H9 (cell line): ENCODE measurements at regions not wholly inside any gene's neighbourhood (a gene's known extent, or its start where the extent isn't known, plus 50 kb on each side); places are given as distances from the start of the nearest gene placed in this dataset.

Source experiments
- DNase-seq: peaks from one replicate; pipeline ENCODE4 v3.0.0-alpha.2; 2017
- H2AFZ ChIP-seq: one replicate; pipeline ENCODE4 v1.6.1; 2013; ENCODE audit warnings: mild to moderate bottlenecking, low read length, control low read depth, moderate library complexity
- H2AK5ac ChIP-seq: 2 replicates; pipeline ENCODE4 v1.6.1; 2013; ENCODE audit warnings: low read length, control low read depth, mixed read lengths; ENCODE audit not compliant: insufficient read length
- H2BK120ac ChIP-seq: one replicate; pipeline ENCODE4 v1.6.1; 2013; ENCODE audit warnings: low read depth, mild to moderate bottlenecking, low read length, control low read depth, inconsistent platforms; ENCODE audit not compliant: poor library complexity, severe bottlenecking
- H2BK12ac ChIP-seq: 2 replicates; pipeline ENCODE4 v1.6.1; 2013; ENCODE audit warnings: low read length, control low read depth, mixed read lengths, low read depth; ENCODE audit not compliant: insufficient read length
- H2BK15ac ChIP-seq: 2 replicates; pipeline ENCODE4 v1.6.1; 2013; ENCODE audit warnings: low read depth, low read length, control low read depth
- H2BK20ac ChIP-seq: one replicate; pipeline ENCODE4 v1.6.1; 2013; ENCODE audit warnings: low read depth, mild to moderate bottlenecking, low read length, control low read depth, inconsistent platforms; ENCODE audit not compliant: poor library complexity, severe bottlenecking
- H2BK5ac ChIP-seq: 2 replicates; pipeline ENCODE4 v1.6.1; 2013; ENCODE audit warnings: low read length, control low read depth, mixed read lengths; ENCODE audit not compliant: insufficient read length
- H3K14ac ChIP-seq: 2 replicates; pipeline ENCODE4 v1.6.1; 2013; ENCODE audit warnings: low read length, control low read depth; ENCODE audit not compliant: insufficient read depth
- H3K18ac ChIP-seq: 2 replicates; pipeline ENCODE4 v1.6.1; 2013; ENCODE audit warnings: low read depth, mild to moderate bottlenecking, mixed read lengths, low read length, control low read depth; ENCODE audit not compliant: insufficient read length
- H3K23ac ChIP-seq: 2 replicates; pipeline ENCODE4 v1.6.1; 2013; ENCODE audit warnings: low read length, control low read depth, mixed read lengths, low read depth; ENCODE audit not compliant: insufficient read length
- H3K23me2 ChIP-seq: 2 replicates; pipeline ENCODE4 v1.6.1; 2013; ENCODE audit warnings: low read depth, mild to moderate bottlenecking, mixed read lengths, low read length, control low read depth; ENCODE audit not compliant: insufficient read length, poor library complexity, severe bottlenecking
- H3K27ac ChIP-seq: 2 replicates; pipeline ENCODE4 v1.5.1; 2013; ENCODE audit warnings: low read length, control low read depth, mixed read lengths, low read depth; ENCODE audit not compliant: insufficient read length
- H3K27me3 ChIP-seq: 2 replicates; pipeline ENCODE4 v1.6.1; 2013; ENCODE audit warnings: low read length, control low read depth, inconsistent platforms; ENCODE audit not compliant: insufficient read depth
- H3K4ac ChIP-seq: 2 replicates; pipeline ENCODE4 v1.6.1; 2013; ENCODE audit warnings: low read depth, mild to moderate bottlenecking, control low read depth, inconsistent platforms, low read length, moderate library complexity
- H3K4me1 ChIP-seq: 2 replicates; pipeline ENCODE4 v1.6.1; 2013; ENCODE audit warnings: low read length, control low read depth, inconsistent platforms; ENCODE audit not compliant: insufficient read depth
- H3K4me2 ChIP-seq: 2 replicates; pipeline ENCODE4 v1.6.1; 2013; ENCODE audit warnings: low read length, control low read depth, mixed read lengths; ENCODE audit not compliant: insufficient read length, insufficient read depth
- H3K56ac ChIP-seq: 2 replicates; pipeline ENCODE4 v1.6.1; 2013; ENCODE audit warnings: low read depth, mild to moderate bottlenecking, mixed read lengths, low read length, control low read depth; ENCODE audit not compliant: insufficient read length
- H3K79me1 ChIP-seq: 2 replicates; pipeline ENCODE4 v1.6.1; 2013; ENCODE audit warnings: low read depth, mild to moderate bottlenecking, moderate library complexity, low read length, control low read depth, inconsistent platforms; ENCODE audit not compliant: insufficient read depth, poor library complexity, severe bottlenecking
- H3K79me2 ChIP-seq: 2 replicates; pipeline ENCODE4 v1.6.1; 2013; ENCODE audit warnings: low read length, control low read depth, inconsistent platforms; ENCODE audit not compliant: insufficient read depth
- H3K9ac ChIP-seq: 2 replicates; pipeline ENCODE4 v1.6.1; 2013; ENCODE audit warnings: low read length, control low read depth, mixed read lengths; ENCODE audit not compliant: insufficient read length; ENCODE audit errors: extremely low read depth
- H3K9me3 ChIP-seq: one replicate; pipeline ENCODE4 v1.6.1; 2013; ENCODE audit warnings: low read depth, low read length, inconsistent platforms; ENCODE audit not compliant: control insufficient read depth
- H3T11ph ChIP-seq: one replicate; pipeline ENCODE4 v1.6.1; 2013; ENCODE audit warnings: mild to moderate bottlenecking, low read length, control low read depth, inconsistent platforms
- H4K20me1 ChIP-seq: one replicate; pipeline ENCODE4 v1.6.1; 2013; ENCODE audit not compliant: control insufficient read depth, insufficient read length, insufficient read depth
- H4K5ac ChIP-seq: 2 replicates; pipeline ENCODE4 v1.6.1; 2013; ENCODE audit warnings: low read depth, mild to moderate bottlenecking, mixed read lengths, low read length, control low read depth; ENCODE audit not compliant: insufficient read length
- H4K8ac ChIP-seq: replicated peaks from 2 replicates; pipeline ENCODE4 v1.6.1; 2013; ENCODE audit warnings: low read length, control low read depth, mixed read lengths, low read depth; ENCODE audit not compliant: insufficient read length
- H4K91ac ChIP-seq: 2 replicates; pipeline ENCODE4 v1.6.1; 2013; ENCODE audit warnings: low read depth, mild to moderate bottlenecking, moderate library complexity, mixed read lengths, low read length, control low read depth; ENCODE audit not compliant: insufficient read length
- H3K27ac Mint-ChIP-seq, 3 experiments: 2 replicates in 2 of 3; 3 replicates in 1 of 3; pipeline ENCODE4 v1.8.0; 2020 to 2021; ENCODE audit warnings: mixed read lengths in 3 of 3, mild to moderate bottlenecking in 1 of 3, moderate library complexity in 1 of 3
- H3K27me3 Mint-ChIP-seq: 2 replicates; pipeline ENCODE4 v1.8.0; 2021; ENCODE audit warnings: low read depth, mild to moderate bottlenecking, moderate library complexity, mixed read lengths
- H3K36me3 Mint-ChIP-seq, 3 experiments: 2 replicates in 2 of 3; 3 replicates in 1 of 3; pipeline ENCODE4 v1.8.0; 2020 to 2021; ENCODE audit warnings: low read depth in 3 of 3, mixed read lengths in 3 of 3; ENCODE audit not compliant: insufficient read depth in 1 of 3
- H3K4me1 Mint-ChIP-seq, 2 experiments: 2 replicates each; pipeline ENCODE4 v1.8.0; 2020; ENCODE audit warnings: mixed read lengths in 2 of 2
- H3K4me3 Mint-ChIP-seq, 2 experiments: 2 replicates in 1 of 2; 3 replicates in 1 of 2; pipeline ENCODE4 v1.8.0; 2020 to 2021; ENCODE audit warnings: mild to moderate bottlenecking in 2 of 2, mixed read lengths in 2 of 2, moderate library complexity in 1 of 2
- H3K9me3 Mint-ChIP-seq, 2 experiments: 2 replicates in 1 of 2; 3 replicates in 1 of 2; pipeline ENCODE4 v1.8.0; 2020; ENCODE audit warnings: mild to moderate bottlenecking in 2 of 2, mixed read lengths in 2 of 2, moderate library complexity in 1 of 2
- WGBS: extraction: QIAGEN DNeasy Blood & Tissue Kit; methylation state at CpG from one replicate; pipeline ENCODE4 v1.1.7; 2013; ENCODE audit warnings: missing lambda C conversion rate, low lambda C conversion rate, mixed read lengths; ENCODE audit not compliant: insufficient read length; ENCODE audit errors: extremely low coverage; 5-methylcytosine and 5-hydroxymethylcytosine counted together
- TF ChIP-seq, protein P1 (sequence below): fragments of 200-600 bp; sonication (generic); conservative IDR thresholded peaks from 3 replicates; pipeline ENCODE4 v1.8.0; 2021; ENCODE audit warnings: antibody characterized with exemption, mild to moderate bottlenecking

- no peak overlapping the region for H2BK5ac ChIP-seq
- no peak overlapping the region for H3K23ac ChIP-seq
- H3K79me2 ChIP-seq = no peaks in the 10 kb centered on the region
- Mint-ChIP-seq H3K9me3 (no peaks in the 10 kb centered on the region), H3K27me3 (no peaks in the 10 kb centered on the region), H3K27ac (no peak overlapping the region), H3K36me3 (no peaks in the 10 kb centered on the region), H3K4me3 (no peak overlapping the region), H3K4me1 (peaks cover 7 to 10% of the 10 kb centered on the region in 2 experiments; a peak in 3 of 4 replicates)
- no peaks in the 10 kb centered on the region for H4K20me1 ChIP-seq
- H2BK120ac ChIP-seq = no peak overlapping the region
- no peaks in the 10 kb centered on the region for H3K9me3 ChIP-seq
- no peaks in the 10 kb centered on the region for H3K79me1 ChIP-seq
- no peak overlapping the region for H4K5ac ChIP-seq
- H2AFZ ChIP-seq = no peak overlapping the region
- H3K4me1 ChIP-seq = no peaks in the 10 kb centered on the region; the same call in 1 of the 2 replicates
- no peak overlapping the region for H3K14ac ChIP-seq
- H3K27me3 ChIP-seq = no peaks in the 10 kb centered on the region
- H2AK5ac ChIP-seq = no peak overlapping the region
- H3K18ac ChIP-seq = no peak overlapping the region
- H3K27ac ChIP-seq = no peak overlapping the region
- TF ChIP-seq, protein P1, sequence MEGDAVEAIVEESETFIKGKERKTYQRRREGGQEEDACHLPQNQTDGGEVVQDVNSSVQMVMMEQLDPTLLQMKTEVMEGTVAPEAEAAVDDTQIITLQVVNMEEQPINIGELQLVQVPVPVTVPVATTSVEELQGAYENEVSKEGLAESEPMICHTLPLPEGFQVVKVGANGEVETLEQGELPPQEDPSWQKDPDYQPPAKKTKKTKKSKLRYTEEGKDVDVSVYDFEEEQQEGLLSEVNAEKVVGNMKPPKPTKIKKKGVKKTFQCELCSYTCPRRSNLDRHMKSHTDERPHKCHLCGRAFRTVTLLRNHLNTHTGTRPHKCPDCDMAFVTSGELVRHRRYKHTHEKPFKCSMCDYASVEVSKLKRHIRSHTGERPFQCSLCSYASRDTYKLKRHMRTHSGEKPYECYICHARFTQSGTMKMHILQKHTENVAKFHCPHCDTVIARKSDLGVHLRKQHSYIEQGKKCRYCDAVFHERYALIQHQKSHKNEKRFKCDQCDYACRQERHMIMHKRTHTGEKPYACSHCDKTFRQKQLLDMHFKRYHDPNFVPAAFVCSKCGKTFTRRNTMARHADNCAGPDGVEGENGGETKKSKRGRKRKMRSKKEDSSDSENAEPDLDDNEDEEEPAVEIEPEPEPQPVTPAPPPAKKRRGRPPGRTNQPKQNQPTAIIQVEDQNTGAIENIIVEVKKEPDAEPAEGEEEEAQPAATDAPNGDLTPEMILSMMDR = no peak
- H3T11ph ChIP-seq = no peak overlapping the region
- H4K8ac ChIP-seq = no peak overlapping the region
- H3K23me2 ChIP-seq = no peaks in the 10 kb centered on the region
- no peak overlapping the region for H4K91ac ChIP-seq
- no peak overlapping the region for H2BK20ac ChIP-seq
- H3K4me2 ChIP-seq = no peak overlapping the region
- no peak overlapping the region for H2BK12ac ChIP-seq
- H3K4ac ChIP-seq = no peak overlapping the region
- H2BK15ac ChIP-seq = no peak overlapping the region
- no peak for DNase-seq
- no peak overlapping the region for H3K56ac ChIP-seq
- no peak overlapping the region for H3K9ac ChIP-seq
- WGBS = no CpG with 5 or more reads among the region's 6 CpGs
Measured at GRCh38 chr3:76134166-76134565, 348.8 kb upstream of the ZNF717 start.
